ENCODE measurements at regions not wholly inside any gene's neighbourhood (a gene's known extent, or its start where the extent isn't known, plus 50 kb on each side); places are given as distances from the start of the nearest gene placed in this dataset.

GRCh38 chr3:150311156-150311555 is 96.9 kb upstream of the TSC22D2 start:
- Mint-ChIP-seq H3K27ac (no peak overlapping the region), H3K36me3 (no peaks in the 10 kb centered on the region), H3K27me3 (ENCODE audit: low read depth in 3 of 3) (peaks cover 0 to 3% (median under 1%) of the 10 kb centered on the region in 3 donors), H3K4me1 (no peaks in the 10 kb centered on the region), H3K9me3 (peaks cover 0 to 2% (median 0%) of the 10 kb centered on the region in 7 donors), H3K4me3 (no peak overlapping the region)
- DNase-seq, result no peak
- no peaks in the 10 kb centered on the region for H3K79me2 ChIP-seq (ENCODE audit: insufficient read depth, low read length)
- TF ChIP-seq CTCF (IDR thresholded peaks at IDR 0.05), result no peak
- no peaks in the 10 kb centered on the region for H3K9me3 ChIP-seq (replicated peaks in 1 of 2; ENCODE audit: control insufficient read depth in 1 of 2, insufficient read depth in 1 of 2, low read length in 2 of 2)
- WGBS (ENCODE audit: insufficient coverage), result no CpG with 5 or more reads among the region's 1 CpG
- H4K20me1 ChIP-seq (ENCODE audit: insufficient read depth, low read length), result no peaks in the 10 kb centered on the region
- H3K4me2 ChIP-seq (replicated peaks; ENCODE audit: extremely low read depth, low read length, poor library complexity, severe bottlenecking), result no peak overlapping the region
- no peak overlapping the region for H2AFZ ChIP-seq (ENCODE audit: insufficient read depth, low read depth, low read length, poor library complexity, severe bottlenecking)
- intact Hi-C loops (cut with micrococcal nuclease), result no loop called here
- H3K36me3 ChIP-seq (replicated peaks in 1 of 2; ENCODE audit: control insufficient read depth in 1 of 2, insufficient read depth in 2 of 2, low read length in 2 of 2), result no peaks in the 10 kb centered on the region
- no peak overlapping the region for H3K9ac ChIP-seq (ENCODE audit: insufficient read depth, low read length, poor library complexity, severe bottlenecking)
- H3K27me3 ChIP-seq (ENCODE audit: control insufficient read depth in 2 of 2, insufficient read depth in 2 of 2, low read length in 2 of 2), result no peaks in the 10 kb centered on the region
- no peak overlapping the region for H3K4me3 ChIP-seq (replicated peaks in 1 of 3; ENCODE audit: low read depth in 2 of 3, low read length in 3 of 3)
- no peak overlapping the region for H3K27ac ChIP-seq (ENCODE audit: low read depth in 1 of 2, low read length in 2 of 2)
- H3K4me1 ChIP-seq (ENCODE audit: control insufficient read depth in 1 of 2, insufficient read depth in 2 of 2, low read length in 2 of 2), result no peaks in the 10 kb centered on the region

GRCh38 chr3:150309557-150309956 is 98.5 kb upstream of the TSC22D2 start:
- no peak for DNase-seq
- H3K9me3 Mint-ChIP-seq, result peaks cover 0 to 2% (median 0%) of the 10 kb centered on the region in 7 donors
- H3K36me3 Mint-ChIP-seq, result no peaks in the 10 kb centered on the region
- Histone ChIP-seq H3K9me3 (replicated peaks in 1 of 2; ENCODE audit: control insufficient read depth in 1 of 2, insufficient read depth in 1 of 2, low read length in 2 of 2) (no peaks in the 10 kb centered on the region), H3K27ac (ENCODE audit: low read depth in 1 of 2, low read length in 2 of 2) (no peak overlapping the region), H3K4me3 (replicated peaks in 1 of 3; ENCODE audit: low read depth in 2 of 3, low read length in 3 of 3) (no peak overlapping the region), H4K20me1 (ENCODE audit: insufficient read depth, low read length) (no peaks in the 10 kb centered on the region), H2AFZ (ENCODE audit: insufficient read depth, low read depth, low read length, poor library complexity, severe bottlenecking) (no peak overlapping the region), H3K4me2 (replicated peaks; ENCODE audit: extremely low read depth, low read length, poor library complexity, severe bottlenecking) (no peak overlapping the region), H3K27me3 (ENCODE audit: control insufficient read depth in 2 of 2, insufficient read depth in 2 of 2, low read length in 2 of 2) (no peaks in the 10 kb centered on the region), H3K36me3 (replicated peaks in 1 of 2; ENCODE audit: control insufficient read depth in 1 of 2, insufficient read depth in 2 of 2, low read length in 2 of 2) (no peaks in the 10 kb centered on the region), H3K79me2 (ENCODE audit: insufficient read depth, low read length) (no peaks in the 10 kb centered on the region), H3K9ac (ENCODE audit: insufficient read depth, low read length, poor library complexity, severe bottlenecking) (no peak overlapping the region), H3K4me1 (ENCODE audit: control insufficient read depth in 1 of 2, insufficient read depth in 2 of 2, low read length in 2 of 2) (no peaks in the 10 kb centered on the region)
- H3K27ac Mint-ChIP-seq, result no peak overlapping the region
- TF ChIP-seq CTCF (IDR thresholded peaks at IDR 0.05), result no peak
- no CpG with 5 or more reads among the region's 3 CpGs for WGBS (ENCODE audit: insufficient coverage)
- H3K4me3 Mint-ChIP-seq, result no peak overlapping the region
- H3K4me1 Mint-ChIP-seq, result no peaks in the 10 kb centered on the region
- intact Hi-C loops (cut with micrococcal nuclease), result no loop called here
- peaks cover 0 to 3% (median 0%) of the 10 kb centered on the region in 3 donors for H3K27me3 Mint-ChIP-seq (ENCODE audit: low read depth in 3 of 3)

Measured in CD14-positive monocyte (primary cell).